CD1c-positive myeloid dendritic cell (primary cell): ENCODE measurements at regions not wholly inside any gene's neighbourhood (a gene's known extent, or its start where the extent isn't known, plus 50 kb on each side); places are given as distances from the start of the nearest gene placed in this dataset.

Source experiments
- DNase-seq: peaks from one replicate; pipeline ENCODE4 v3.0.0-alpha.2; 2016; ENCODE audit errors: extremely low spot score

DNA sequence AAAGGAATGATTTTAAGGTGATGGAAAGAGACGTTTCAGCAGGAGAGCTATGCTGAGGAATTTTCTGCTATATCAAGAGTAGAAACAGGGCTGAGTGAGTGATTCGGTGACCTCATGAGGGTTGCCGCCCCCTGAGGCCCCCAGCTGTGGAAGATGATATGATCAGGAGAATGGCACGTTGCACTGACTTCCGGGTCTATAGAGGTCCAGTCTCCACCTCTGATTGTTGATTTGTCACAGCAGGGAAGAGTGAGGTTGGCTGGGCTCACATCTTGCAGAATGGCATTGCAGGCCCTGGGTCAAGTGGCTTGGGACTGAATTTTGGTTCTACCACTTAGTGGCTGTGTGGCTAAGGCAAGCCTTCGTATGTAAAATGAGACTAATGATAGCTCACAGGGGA, 205.1 kb downstream of the SNX19 start:
- DNase-seq, result no peak

DNA sequence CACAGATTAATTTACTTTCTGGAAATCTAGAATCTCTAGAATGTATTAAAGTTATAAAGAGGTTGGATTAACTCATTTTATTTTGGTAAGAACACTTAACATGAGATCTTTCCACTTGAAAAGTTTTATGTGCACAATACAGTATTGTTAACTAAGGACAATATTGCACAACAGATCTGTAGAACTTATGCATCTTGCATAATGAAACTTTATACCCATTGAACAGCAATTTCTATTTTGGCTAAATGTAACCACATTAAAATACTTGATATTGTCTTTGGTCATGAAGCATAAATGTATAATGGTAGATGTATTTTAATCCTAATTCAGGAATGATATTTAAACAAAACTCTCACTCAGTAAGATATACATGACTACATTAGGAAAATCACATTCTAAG, 203.8 kb downstream of the SNX19 start:
- DNase-seq, result no peak

DNA sequence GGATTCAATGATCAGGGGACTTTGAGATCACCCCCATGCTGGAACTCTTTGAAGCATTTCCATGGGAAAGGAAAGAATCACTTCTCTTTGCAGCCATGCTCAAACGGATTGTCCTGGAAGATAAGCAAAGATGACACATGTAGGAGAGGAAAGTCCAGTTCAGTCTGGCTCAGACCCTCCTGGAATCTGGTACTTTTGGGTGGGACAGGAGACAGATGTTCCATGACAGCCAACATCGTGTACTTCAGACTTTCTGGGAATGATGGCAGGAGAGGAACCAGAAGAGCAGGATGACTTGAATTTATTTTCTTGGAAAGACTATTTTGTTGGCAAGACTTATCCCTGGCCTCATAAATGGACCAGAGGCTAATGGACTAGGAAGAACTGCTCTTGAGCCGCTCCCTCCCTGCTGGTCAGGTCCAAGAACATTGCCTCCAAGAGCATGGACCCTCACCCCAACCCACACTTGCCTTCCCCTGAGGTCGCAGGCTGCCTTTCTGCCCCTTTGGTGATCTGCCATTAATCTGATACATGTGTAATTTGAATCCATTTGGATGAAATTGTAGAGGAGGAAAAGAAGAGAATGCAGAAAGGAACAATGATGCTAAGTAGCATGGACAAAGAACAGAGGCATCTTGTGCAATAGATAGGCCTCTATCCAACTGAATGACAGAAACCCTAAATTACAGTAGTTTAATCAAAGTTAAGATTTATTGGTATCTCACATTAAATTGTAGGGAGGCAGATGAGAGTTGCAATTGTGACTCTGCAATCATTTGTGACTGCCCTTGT, 201.0 kb downstream of the SNX19 start:
- no peak for DNase-seq

DNA sequence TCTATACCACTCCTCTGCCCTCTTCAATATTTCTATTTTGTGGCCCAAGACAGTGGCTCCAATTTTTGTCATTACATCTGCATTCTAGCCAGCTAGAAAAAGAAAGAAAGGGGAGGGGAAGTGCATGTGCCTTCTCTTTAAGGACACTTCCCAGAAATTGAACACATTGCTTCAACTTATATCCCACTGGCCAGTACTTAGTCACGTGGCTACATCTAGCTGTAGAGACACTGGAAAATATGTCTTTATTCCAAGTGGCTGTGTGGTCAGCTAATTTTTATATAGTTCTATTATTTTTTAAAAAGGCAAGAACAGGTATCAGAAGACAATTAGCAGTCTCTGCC, 200.4 kb downstream of the SNX19 start:
- DNase-seq, result no peak

DNA sequence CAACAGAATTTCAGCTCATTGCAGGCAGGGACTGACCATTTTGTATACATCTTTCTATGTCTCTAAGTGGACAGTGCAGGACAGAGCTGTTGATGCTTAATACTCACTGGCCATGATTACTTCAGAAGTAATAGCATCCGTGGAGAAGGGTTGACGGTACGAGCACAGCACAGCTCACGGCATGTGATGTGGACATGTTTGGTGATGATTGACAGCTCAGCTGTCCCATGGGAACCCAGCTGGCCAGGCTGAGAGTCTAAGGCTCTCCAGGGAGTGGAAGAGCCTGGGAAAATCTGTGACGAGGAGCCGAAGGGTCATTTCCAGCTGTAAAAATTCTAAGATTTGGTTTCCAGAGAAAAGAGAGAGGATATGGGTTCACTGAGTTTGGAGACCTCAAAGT, 198.2 kb downstream of the SNX19 start:
- DNase-seq, result no peak

DNA sequence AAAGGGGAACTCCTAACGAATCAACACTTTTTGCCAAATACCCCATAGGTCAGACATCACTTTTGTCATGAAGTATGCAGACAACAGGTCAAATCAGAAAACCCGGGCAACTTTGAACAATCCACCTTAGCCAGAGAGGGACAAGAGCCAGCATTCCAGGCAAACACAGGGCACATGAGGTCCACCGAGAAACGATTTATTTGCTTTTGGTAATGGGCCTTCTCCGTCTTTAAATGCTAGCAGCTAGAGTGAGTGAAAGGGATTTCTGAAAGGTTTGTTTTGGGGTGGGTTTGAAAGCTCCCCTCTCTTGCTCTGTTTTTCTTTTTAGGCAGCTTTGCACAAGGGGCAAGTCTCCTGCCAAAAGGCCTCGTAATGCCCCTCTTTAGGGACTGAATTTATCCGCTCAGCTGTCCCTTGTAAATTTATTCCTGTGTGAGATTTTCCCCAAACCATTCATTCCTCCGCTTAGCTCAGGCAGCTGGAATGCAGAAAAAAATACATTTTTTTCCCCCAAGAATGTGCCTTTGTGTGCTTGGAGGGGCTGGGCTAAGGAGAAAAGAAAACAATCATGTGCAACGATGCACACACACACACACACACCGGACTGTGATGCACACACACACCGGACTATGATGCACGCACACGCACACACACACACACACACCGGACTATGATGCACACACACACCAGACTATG, 196.9 kb downstream of the SNX19 start:
- no peak for DNase-seq

DNA sequence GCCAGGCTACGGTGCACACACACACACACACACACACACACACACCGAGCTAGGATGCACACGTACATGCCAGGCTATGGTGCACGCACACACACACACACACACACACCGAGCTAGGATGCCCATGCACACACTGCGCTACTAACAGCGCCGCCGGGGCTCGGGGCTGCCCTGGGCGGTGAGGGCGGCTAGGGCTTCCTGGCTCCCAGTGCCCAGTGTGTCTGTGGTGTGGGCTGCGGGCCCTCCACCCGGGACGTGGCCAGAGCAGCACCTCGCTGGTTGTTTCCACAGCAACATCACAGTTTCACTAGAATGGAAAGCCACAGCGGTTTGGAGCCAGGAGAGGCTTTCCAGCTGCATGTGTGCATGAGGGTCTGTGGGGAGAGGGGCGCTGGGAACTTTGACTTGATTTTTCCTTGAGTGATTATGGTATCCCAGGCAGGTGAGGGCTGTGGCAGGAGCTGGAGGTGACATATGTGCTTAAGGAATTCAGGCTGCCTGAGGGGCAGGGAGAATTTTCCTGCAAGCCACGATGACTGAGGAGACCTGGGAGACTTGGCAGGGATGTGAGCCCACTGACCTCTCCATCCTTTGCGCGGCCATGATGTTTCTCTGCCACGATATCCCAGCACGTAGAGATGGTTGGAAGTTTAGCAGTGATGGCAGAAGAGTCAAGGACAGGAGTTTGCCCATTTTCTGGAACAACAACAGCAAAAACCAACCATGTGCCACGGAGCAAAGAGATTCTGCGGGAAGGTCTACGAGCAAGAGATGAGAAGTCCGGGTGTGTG, 195.9 kb downstream of the SNX19 start:
- no peak for DNase-seq

DNA sequence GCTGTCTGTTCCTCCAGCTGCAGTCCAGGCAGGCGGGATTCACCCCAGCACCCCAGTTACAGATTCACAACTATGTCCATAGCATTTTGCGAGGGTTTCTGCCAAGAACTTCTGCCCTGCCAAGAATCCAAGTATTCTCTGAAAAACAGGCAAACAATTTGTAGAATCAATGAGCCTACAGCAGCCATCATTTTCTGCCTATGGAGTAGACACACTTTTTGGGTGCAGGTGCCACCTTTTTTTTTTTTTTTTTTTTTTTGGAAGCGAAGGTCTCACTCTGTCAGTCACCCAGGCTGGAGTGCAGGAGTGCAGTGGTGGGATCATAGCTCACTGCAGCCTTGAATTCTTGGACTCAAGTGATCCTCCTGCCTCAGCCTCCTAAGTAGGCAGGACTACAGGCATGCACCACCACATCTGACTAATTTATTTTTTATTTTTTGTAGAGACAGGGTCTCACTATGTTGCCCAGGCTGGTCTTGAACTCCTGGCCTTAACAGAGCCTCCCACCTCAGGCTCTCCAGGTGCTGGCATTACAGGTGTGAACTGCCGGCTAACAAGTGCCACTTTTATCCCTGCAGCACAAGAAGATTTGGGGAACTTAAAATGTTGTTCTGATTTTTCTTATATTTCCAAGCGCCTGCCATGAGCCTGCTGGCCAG, 195.1 kb downstream of the SNX19 start:
- DNase-seq, result no peak

DNA sequence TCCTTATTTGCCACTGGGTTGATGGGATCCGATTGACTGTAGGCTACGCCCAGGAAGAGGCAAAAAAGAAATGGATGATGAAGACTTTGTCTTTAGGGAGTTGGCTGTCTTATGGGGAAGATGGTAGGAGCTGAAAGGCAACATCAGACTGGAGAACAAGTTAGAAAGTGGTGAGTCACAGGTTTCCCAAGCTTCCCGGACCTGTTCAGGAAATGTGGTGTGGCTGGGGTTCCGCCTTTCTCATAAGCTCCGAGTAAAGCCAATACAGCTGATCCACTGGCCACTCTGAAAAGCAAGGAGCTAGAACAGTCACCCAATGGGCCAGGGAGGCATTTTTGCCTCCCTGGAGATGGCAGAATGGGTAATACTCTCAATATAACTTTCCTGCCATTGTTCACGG, 194.5 kb downstream of the SNX19 start:
- DNase-seq, result no peak

DNA sequence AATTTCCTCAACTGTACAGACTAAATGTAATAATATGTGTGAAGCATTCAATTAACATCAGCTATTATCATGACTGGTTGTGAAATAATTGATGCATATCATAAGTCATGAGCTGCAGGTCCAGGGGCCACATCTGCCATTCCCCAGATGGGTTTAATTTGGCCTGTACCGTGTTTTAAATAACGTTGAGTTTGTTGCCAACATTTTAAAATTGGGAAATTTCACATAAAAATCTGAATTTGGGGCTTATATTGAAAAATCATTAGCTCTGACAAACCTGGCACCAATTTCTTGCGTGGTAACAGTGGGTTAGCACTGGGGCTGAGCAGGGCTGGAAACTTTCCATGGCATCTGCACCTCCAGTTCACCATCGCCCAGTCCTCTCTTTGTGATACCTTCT, 193.9 kb downstream of the SNX19 start:
- no peak for DNase-seq

DNA sequence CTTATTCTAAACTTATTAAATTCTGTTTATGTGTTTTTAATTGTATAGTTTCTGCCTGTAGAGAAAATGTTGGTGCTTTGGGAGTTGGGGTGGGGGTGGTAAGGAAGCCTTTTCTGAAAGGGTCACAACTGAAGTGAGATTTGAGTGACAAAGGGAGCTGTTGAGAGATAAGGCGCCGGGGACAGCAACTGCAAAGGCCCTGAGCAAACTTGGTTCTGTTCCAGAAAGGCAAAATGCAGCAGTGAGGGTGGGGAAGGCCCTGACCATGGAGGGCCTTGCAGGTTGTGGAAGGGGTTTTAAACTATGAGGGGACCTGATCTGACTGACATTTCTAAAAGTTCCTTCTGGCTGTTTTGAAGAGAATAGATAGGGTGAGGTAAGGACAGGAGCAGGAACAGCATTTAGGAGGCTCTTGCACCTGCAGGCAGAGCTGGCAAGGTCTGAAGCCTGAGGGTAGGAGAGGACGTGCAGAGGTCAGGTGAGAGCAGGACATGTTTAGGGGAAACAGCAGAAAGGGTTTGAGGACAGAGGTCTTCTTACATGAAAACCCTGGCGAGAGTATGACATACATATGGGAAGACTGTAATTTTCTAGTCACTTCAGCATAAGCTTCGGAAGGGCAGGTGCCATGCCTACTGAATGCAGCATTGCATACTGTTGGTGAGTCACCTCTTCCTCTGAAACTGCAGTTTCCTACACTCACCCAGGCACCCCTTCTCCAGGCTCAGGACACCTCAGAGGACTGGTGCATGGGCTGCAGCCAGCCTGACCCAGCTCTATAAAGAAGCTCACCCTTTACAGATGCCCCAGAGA, 190.7 kb downstream of the SNX19 start:
- DNase-seq, result no peak

DNA sequence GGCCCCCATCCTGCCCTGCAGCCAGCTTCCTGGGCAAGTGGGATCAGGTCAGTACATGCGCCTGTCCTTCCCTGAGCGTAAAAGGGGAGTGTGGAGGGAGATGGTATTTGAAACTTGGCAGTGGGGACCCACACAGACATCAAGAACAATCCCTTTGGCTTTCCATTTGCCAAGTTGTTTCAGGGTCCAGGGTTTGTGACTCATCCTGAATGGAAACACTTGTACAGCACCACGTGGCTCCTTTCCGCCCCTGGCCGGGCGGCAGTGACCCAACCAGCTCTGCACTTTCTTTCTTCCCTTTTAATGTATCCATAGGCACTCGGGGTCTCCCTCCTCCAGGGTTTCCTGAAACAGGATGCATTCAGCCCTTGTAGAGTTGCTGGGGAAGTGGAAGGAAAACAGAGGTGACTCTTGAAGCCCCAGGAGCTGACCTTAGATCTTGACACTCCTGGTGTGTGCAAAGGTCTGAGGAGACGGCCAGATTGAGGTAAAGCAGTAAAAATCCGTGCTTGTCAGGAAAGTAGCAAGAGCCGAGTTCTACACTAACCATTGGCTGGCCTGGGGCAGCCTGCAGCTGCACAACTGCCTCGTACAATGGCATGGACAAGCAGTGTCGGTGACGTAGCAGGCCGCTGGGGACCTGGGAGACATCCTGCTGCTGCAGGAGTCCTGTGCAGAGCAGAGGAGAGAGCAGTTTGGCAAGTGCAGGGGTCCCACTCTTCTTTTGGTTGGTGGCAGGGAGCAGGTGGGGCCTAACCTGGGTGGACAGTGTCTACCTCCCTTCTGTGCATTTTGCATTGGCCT, 189.8 kb downstream of the SNX19 start:
- DNase-seq, result no peak

DNA sequence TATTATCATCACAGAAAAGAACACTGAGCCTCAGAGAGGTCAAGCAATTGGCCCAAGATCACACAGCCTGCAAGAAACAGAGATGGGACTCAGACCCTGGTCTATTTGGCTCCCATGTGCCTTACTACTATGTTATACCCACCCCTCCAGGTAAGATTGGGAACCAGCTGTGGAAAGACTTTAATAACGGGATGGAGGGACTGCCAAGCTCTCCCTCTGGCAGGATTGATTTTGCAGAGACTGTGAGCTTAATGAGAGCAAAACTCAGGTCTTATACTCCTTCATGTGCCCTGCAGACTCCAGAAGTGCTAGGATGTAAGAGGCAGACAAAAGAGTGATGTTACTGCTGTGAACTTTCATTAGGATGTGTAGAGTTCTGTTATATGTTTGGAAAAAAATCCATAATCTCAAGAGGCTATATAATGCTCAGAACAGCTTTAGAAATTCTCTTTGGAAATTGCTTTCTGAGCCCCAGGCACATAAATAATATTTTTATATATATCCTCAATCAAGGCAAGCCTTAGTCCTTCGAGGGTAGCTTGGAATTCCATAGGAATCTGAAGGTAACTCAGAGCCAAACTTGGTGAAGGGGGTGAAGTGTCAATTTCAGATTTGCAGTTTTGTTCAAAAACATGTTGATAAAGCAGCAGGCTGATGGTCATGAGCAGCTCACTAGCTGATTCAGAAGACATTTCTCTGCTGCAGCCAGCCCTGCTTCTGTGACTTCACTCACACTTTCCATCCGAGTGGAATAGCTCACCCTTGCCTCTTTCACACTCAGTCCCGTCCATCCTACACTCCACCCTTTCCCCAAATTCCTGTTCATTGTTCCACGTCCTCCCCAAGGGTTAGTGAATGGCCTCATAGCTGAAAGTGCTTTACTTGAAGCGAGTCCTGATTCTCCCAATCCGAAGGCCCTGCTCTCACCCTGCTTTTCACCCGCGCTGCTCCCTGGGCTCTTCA, 188.8 kb downstream of the SNX19 start:
- no peak for DNase-seq

DNA sequence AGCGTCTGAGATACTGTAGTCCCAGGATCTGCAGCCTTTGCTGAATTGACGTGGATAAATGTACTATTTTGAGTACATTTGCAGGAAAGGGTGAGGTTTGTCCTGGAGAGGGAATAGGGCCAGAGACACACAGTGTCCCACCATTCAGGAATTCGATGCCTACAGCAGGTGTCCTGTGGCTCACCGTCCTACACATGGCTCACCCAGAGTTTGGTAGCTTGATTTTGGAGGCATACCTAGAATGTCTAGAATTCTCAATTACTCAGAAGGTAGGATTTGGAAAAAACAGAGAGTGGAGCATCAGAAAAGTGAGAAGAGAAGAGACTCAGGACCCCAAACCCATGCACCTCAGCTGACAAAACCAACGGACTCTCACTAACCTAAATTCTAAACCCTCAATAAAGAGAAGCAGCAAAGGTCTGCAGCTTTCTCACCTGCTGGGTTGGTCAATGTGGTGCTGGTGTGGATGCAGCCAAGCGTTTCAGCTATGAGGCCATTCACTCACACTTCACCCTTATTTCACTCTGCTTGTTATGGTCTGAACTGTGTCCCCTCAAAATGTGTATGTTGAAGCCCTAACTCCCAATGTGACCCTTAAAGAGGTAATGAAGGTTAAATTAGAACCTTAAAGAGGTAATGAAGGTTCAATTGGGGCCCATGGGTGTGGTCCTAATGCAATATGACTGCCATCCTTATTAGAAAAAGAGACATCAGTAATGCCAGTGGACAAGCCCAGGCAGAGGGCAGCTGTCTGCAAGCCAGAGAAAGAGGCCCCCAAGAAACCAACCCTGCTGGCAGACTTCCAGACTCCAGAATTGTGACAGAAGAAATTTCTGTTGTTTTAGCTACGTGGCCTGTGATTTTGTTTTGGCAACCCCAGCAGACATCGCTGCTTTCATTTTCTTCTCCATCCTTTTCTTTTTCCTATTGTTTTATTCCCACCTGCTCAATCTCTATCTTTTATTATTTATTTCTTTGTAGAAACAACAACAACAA, 187.8 kb downstream of the SNX19 start:
- no peak for DNase-seq

DNA sequence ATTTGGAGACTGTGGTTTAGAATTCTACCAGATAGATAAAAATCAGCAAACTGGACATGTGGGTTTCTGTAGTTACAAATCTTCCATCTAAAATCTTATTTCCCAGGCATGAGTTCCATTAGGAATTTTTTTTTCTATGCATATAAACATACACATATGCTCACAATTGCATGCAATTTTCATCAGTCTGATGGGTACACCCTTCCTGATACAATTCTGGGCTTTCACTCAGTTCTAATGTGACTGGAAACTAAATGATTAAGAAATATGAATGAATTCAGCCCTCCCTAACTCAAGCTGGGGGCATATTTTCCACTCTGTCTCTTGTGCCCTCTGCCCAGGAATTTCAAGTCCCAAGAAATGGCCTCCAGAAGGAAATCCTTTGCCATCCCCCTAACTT, 187.1 kb downstream of the SNX19 start:
- DNase-seq, result no peak

DNA sequence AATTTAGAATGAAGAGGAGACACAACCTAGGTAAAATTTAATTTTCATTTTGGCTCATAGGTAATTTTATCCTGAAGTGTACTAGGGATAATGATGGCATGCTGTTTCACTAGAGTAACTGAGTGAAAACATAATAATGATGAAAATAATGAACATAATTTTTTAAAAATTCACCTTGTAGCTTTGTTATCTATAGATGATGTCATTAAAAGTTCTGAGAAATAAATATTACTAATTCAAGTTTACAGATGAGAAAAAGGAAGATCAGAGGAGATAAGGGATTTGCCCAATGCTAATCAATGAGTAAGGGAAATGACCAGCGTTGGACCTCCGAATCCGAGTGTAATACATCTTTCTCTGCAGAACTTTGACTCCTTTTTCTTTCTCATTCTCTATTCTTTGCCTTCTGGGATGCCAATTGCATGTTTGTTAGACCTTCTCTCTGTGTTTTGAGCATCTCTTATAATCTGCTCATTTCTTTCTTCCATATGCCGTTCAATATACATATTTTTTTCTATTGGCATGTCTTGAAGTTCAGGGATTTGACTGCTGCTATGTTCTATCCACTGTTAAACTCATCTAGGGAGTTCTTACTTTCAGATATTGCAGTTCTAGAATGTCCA, 186.5 kb downstream of the SNX19 start:
- DNase-seq, result no peak

DNA sequence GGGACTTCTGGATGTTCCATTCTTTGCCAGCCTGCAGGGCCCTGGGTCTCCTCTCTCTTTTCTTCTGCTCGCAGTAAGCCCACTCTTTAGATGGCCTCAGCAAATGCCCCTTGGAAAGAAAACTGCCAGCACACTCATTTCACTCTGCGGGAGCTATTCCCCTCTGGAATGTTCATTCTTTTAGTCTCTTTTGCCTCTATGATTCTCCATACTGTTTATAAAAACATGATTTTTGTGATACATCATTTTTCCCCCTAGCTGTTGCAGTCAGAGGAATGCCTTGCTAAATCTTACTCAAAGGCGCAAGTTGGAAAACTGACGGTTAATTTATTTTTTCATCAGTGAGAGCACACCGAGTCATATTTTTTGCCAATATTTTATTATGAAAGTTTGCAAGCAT, 184.9 kb downstream of the SNX19 start:
- no peak for DNase-seq

DNA sequence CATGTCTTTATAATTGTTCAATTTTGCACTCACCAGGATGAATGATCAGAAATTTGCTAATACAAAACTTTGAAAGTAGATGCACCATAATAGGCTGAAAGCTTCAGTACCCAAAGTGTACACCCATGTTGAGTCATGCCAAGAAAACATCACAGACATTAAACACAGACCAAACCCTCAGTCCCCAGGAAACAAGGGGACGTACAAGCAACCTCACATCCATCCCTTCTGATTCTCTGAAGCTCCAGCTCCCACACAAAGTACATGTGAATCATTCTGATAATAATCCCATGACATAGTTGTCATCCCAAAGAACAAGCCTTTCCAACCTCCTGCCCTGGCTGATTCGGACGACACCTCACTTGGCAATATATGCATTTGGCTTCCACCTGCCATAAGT, 183.8 kb downstream of the SNX19 start:
- no peak for DNase-seq
